Activated naive CD4-positive, alpha-beta T cell treated with anti-CD3 and anti-CD28 coated beads, Interleukin-2, amount 50 U/mL, for 24 hours (primary cell): ENCODE measurements at regions not wholly inside any gene's neighbourhood (a gene's known extent, or its start where the extent isn't known, plus 50 kb on each side); places are given as distances from the start of the nearest gene placed in this dataset.

ENCODE experiments used
- H3K27ac Mint-ChIP-seq: one replicate; pipeline ENCODE4 v1.8.0; 2021; ENCODE audit warnings: mild to moderate bottlenecking, mixed read lengths
- H3K27me3 Mint-ChIP-seq: one replicate; pipeline ENCODE4 v1.8.0; 2021; ENCODE audit warnings: mixed read lengths
- H3K36me3 Mint-ChIP-seq: one replicate; pipeline ENCODE4 v1.8.0; 2021; ENCODE audit warnings: mixed read lengths
- H3K4me1 Mint-ChIP-seq: one replicate; pipeline ENCODE4 v1.8.0; 2021; ENCODE audit warnings: mixed read lengths
- H3K4me3 Mint-ChIP-seq: one replicate; pipeline ENCODE4 v1.8.0; 2021; ENCODE audit warnings: mild to moderate bottlenecking, mixed read lengths
- H3K9me3 Mint-ChIP-seq: one replicate; pipeline ENCODE4 v1.8.0; 2021; ENCODE audit warnings: mixed read lengths

- no peaks in the 10 kb centered on the region for H3K4me1 Mint-ChIP-seq
- H3K27ac Mint-ChIP-seq = no peak overlapping the region
- no peak overlapping the region for H3K4me3 Mint-ChIP-seq
- peaks cover 5% of the 10 kb centered on the region for H3K9me3 Mint-ChIP-seq
- H3K27me3 Mint-ChIP-seq = no peaks in the 10 kb centered on the region
- H3K36me3 Mint-ChIP-seq = no peaks in the 10 kb centered on the region
Measured at GRCh38 chr4:22094217-22094616, 145.6 kb upstream of the KCNIP4 start.

- Mint-ChIP-seq H3K27me3 (no peaks in the 10 kb centered on the region), H3K4me3 (no peak overlapping the region), H3K27ac (no peak overlapping the region), H3K9me3 (no peaks in the 10 kb centered on the region), H3K36me3 (no peaks in the 10 kb centered on the region), H3K4me1 (no peaks in the 10 kb centered on the region)
Measured at GRCh38 chr4:22093126-22093525, 144.6 kb upstream of the KCNIP4 start.

GRCh38 chr4:22091906-22092305, 143.3 kb upstream of the KCNIP4 start:
- Mint-ChIP-seq H3K4me1 (no peaks in the 10 kb centered on the region), H3K4me3 (no peak overlapping the region), H3K9me3 (no peaks in the 10 kb centered on the region), H3K27me3 (no peaks in the 10 kb centered on the region), H3K36me3 (no peaks in the 10 kb centered on the region), H3K27ac (no peak overlapping the region)

GRCh38 chr4:22091352-22091717, 142.8 kb upstream of the KCNIP4 start:
- no peaks in the 10 kb centered on the region for H3K27me3 Mint-ChIP-seq
- H3K27ac Mint-ChIP-seq = no peak overlapping the region
- H3K36me3 Mint-ChIP-seq = no peaks in the 10 kb centered on the region
- no peaks in the 10 kb centered on the region for H3K4me1 Mint-ChIP-seq
- H3K9me3 Mint-ChIP-seq = no peaks in the 10 kb centered on the region
- H3K4me3 Mint-ChIP-seq = no peak overlapping the region

- no peaks in the 10 kb centered on the region for H3K4me1 Mint-ChIP-seq
- H3K9me3 Mint-ChIP-seq = no peaks in the 10 kb centered on the region
- H3K27me3 Mint-ChIP-seq = no peaks in the 10 kb centered on the region
- H3K36me3 Mint-ChIP-seq = no peaks in the 10 kb centered on the region
- no peak overlapping the region for H3K4me3 Mint-ChIP-seq
- no peak overlapping the region for H3K27ac Mint-ChIP-seq
Measured at GRCh38 chr4:22090661-22091351, 142.2 kb upstream of the KCNIP4 start.

- Mint-ChIP-seq H3K27ac (no peak overlapping the region), H3K9me3 (peaks cover 5% of the 10 kb centered on the region), H3K27me3 (no peaks in the 10 kb centered on the region), H3K4me3 (no peak overlapping the region), H3K36me3 (no peaks in the 10 kb centered on the region), H3K4me1 (no peaks in the 10 kb centered on the region)
Measured at GRCh38 chr4:22077571-22077970, 129.0 kb upstream of the KCNIP4 start.

- Mint-ChIP-seq H3K36me3 (no peaks in the 10 kb centered on the region), H3K4me3 (no peak overlapping the region), H3K9me3 (peaks cover 4% of the 10 kb centered on the region), H3K27ac (no peak overlapping the region), H3K27me3 (no peaks in the 10 kb centered on the region), H3K4me1 (no peaks in the 10 kb centered on the region)
Measured at GRCh38 chr4:22072726-22073125, 124.2 kb upstream of the KCNIP4 start.

- no peaks in the 10 kb centered on the region for H3K4me1 Mint-ChIP-seq
- no peaks in the 10 kb centered on the region for H3K27me3 Mint-ChIP-seq
- H3K27ac Mint-ChIP-seq = no peak overlapping the region
Measured at GRCh38 chr4:22072240-22072639, 123.7 kb upstream of the KCNIP4 start.

GRCh38 chr4:22071749-22072148, 123.2 kb upstream of the KCNIP4 start:
- no peak overlapping the region for H3K4me3 Mint-ChIP-seq
- no peaks in the 10 kb centered on the region for H3K4me1 Mint-ChIP-seq
- no peak overlapping the region for H3K27ac Mint-ChIP-seq
- H3K36me3 Mint-ChIP-seq = no peaks in the 10 kb centered on the region
- H3K9me3 Mint-ChIP-seq = peaks cover 4% of the 10 kb centered on the region
- H3K27me3 Mint-ChIP-seq = no peaks in the 10 kb centered on the region

More at GRCh38 chr4:22072240-22072639, 123.7 kb upstream of the KCNIP4 start:
- Mint-ChIP-seq H3K36me3 (no peaks in the 10 kb centered on the region), H3K4me3 (no peak overlapping the region), H3K9me3 (peaks cover 4% of the 10 kb centered on the region)

- no peaks in the 10 kb centered on the region for H3K4me1 Mint-ChIP-seq
- no peak overlapping the region for H3K27ac Mint-ChIP-seq
- no peak overlapping the region for H3K4me3 Mint-ChIP-seq
- H3K9me3 Mint-ChIP-seq = peaks cover 4% of the 10 kb centered on the region
- H3K27me3 Mint-ChIP-seq = no peaks in the 10 kb centered on the region
- H3K36me3 Mint-ChIP-seq = no peaks in the 10 kb centered on the region
Measured at GRCh38 chr4:22070256-22070655, 121.7 kb upstream of the KCNIP4 start.

GRCh38 chr4:22063613-22064012, 115.0 kb upstream of the KCNIP4 start:
- no peaks in the 10 kb centered on the region for H3K36me3 Mint-ChIP-seq

GRCh38 chr4:22062676-22063075, 114.1 kb upstream of the KCNIP4 start:
- no peak overlapping the region for H3K4me3 Mint-ChIP-seq
- H3K9me3 Mint-ChIP-seq = peaks cover 12% of the 10 kb centered on the region
- no peaks in the 10 kb centered on the region for H3K36me3 Mint-ChIP-seq
- no peak overlapping the region for H3K27ac Mint-ChIP-seq
- H3K4me1 Mint-ChIP-seq = no peaks in the 10 kb centered on the region
- H3K27me3 Mint-ChIP-seq = no peaks in the 10 kb centered on the region

More at GRCh38 chr4:22063613-22064012, 115.0 kb upstream of the KCNIP4 start:
- H3K4me3 Mint-ChIP-seq = no peak overlapping the region
- no peaks in the 10 kb centered on the region for H3K4me1 Mint-ChIP-seq
- H3K27me3 Mint-ChIP-seq = no peaks in the 10 kb centered on the region
- no peak overlapping the region for H3K27ac Mint-ChIP-seq
- peaks cover 12% of the 10 kb centered on the region for H3K9me3 Mint-ChIP-seq

- Mint-ChIP-seq H3K4me3 (no peak overlapping the region), H3K27ac (no peak overlapping the region), H3K9me3 (peaks cover 15% of the 10 kb centered on the region), H3K27me3 (no peaks in the 10 kb centered on the region), H3K36me3 (no peaks in the 10 kb centered on the region), H3K4me1 (no peaks in the 10 kb centered on the region)
Measured at GRCh38 chr4:22055954-22056353, 107.4 kb upstream of the KCNIP4 start.

- Mint-ChIP-seq H3K9me3 (peaks cover 6% of the 10 kb centered on the region), H3K4me3 (no peak overlapping the region), H3K4me1 (no peaks in the 10 kb centered on the region), H3K36me3 (no peaks in the 10 kb centered on the region), H3K27ac (no peak overlapping the region), H3K27me3 (no peaks in the 10 kb centered on the region)
Measured at GRCh38 chr4:22052076-22052475, 103.5 kb upstream of the KCNIP4 start.

GRCh38 chr4:22048323-22048722, 99.8 kb upstream of the KCNIP4 start:
- Mint-ChIP-seq H3K9me3 (no peaks in the 10 kb centered on the region), H3K27ac (no peak overlapping the region), H3K36me3 (no peaks in the 10 kb centered on the region), H3K4me3 (no peak overlapping the region), H3K4me1 (no peaks in the 10 kb centered on the region), H3K27me3 (no peaks in the 10 kb centered on the region)

GRCh38 chr4:22047793-22048192, 99.2 kb upstream of the KCNIP4 start:
- H3K4me1 Mint-ChIP-seq = no peaks in the 10 kb centered on the region
- H3K27ac Mint-ChIP-seq = no peak overlapping the region
- H3K36me3 Mint-ChIP-seq = no peaks in the 10 kb centered on the region
- H3K27me3 Mint-ChIP-seq = no peaks in the 10 kb centered on the region
- no peak overlapping the region for H3K4me3 Mint-ChIP-seq
- H3K9me3 Mint-ChIP-seq = no peaks in the 10 kb centered on the region

- H3K27me3 Mint-ChIP-seq = no peaks in the 10 kb centered on the region
Measured at GRCh38 chr4:22045051-22045630, 96.6 kb upstream of the KCNIP4 start.

More at GRCh38 chr4:22045051-22045630, 96.6 kb upstream of the KCNIP4 start:
- H3K9me3 Mint-ChIP-seq = peaks cover 3% of the 10 kb centered on the region
- no peaks in the 10 kb centered on the region for H3K36me3 Mint-ChIP-seq
- no peak overlapping the region for H3K4me3 Mint-ChIP-seq
- no peak overlapping the region for H3K27ac Mint-ChIP-seq
- H3K4me1 Mint-ChIP-seq = no peaks in the 10 kb centered on the region
